ENCODE measurements at regions not wholly inside any gene's neighbourhood (a gene's known extent, or its start where the extent isn't known, plus 50 kb on each side); places are given as distances from the start of the nearest gene placed in this dataset.
"Not testable (repeated sequence)": the region's sequence is repeated elsewhere in the genome, so short reads cannot be mapped to it uniquely, and the experiment has no call there.

GRCh38 chr4:111957997-111958396 is 187.3 kb upstream of the FAM241A start:
- no peak for DNase-seq (ENCODE audit: low read depth)

GRCh38 chr4:111959222-111959621 is 186.0 kb upstream of the FAM241A start:
- DNase-seq (ENCODE audit: low read depth), result no peak

- DNase-seq (ENCODE audit: low read depth), result no peak
These were observed 185.0 kb upstream of the FAM241A start for GRCh38 chr4:111960241-111960667.

GRCh38 chr4:111961026-111961425 is 184.2 kb upstream of the FAM241A start:
- DNase-seq (ENCODE audit: low read depth), result not testable (repeated sequence)

GRCh38 chr4:111961809-111962208 is 183.4 kb upstream of the FAM241A start:
- DNase-seq (ENCODE audit: low read depth), result no peak

GRCh38 chr4:111963158-111963700 is 182.0 kb upstream of the FAM241A start:
- no peak for DNase-seq (ENCODE audit: low read depth)

- DNase-seq (ENCODE audit: low read depth), result no peak
These were observed 167.8 kb upstream of the FAM241A start for GRCh38 chr4:111977419-111977965.

- DNase-seq (ENCODE audit: low read depth), result no peak
These were observed 165.3 kb upstream of the FAM241A start for GRCh38 chr4:111979921-111980320.

GRCh38 chr4:111982089-111982488 is 163.2 kb upstream of the FAM241A start:
- no peak for DNase-seq (ENCODE audit: low read depth)

GRCh38 chr4:111984169-111984819 is 161.0 kb upstream of the FAM241A start:
- DNase-seq (ENCODE audit: low read depth), result no peak

GRCh38 chr4:111985426-111985825 is 159.8 kb upstream of the FAM241A start:
- DNase-seq (ENCODE audit: low read depth), result no peak

- no peak for DNase-seq (ENCODE audit: low read depth)
These were observed 159.2 kb upstream of the FAM241A start for GRCh38 chr4:111986095-111986494.

- DNase-seq (ENCODE audit: low read depth), result no peak
These were observed 156.7 kb upstream of the FAM241A start for GRCh38 chr4:111988514-111988913.

- no peak for DNase-seq (ENCODE audit: low read depth)
These were observed 155.4 kb upstream of the FAM241A start for GRCh38 chr4:111989817-111990216.

- DNase-seq (ENCODE audit: low read depth), result no peak
These were observed 154.1 kb upstream of the FAM241A start for GRCh38 chr4:111991163-111991562.

GRCh38 chr4:111991797-111992196 is 153.5 kb upstream of the FAM241A start:
- DNase-seq (ENCODE audit: low read depth), result no peak

- no peak for DNase-seq (ENCODE audit: low read depth)
These were observed 152.7 kb upstream of the FAM241A start for GRCh38 chr4:111992351-111993168.

GRCh38 chr4:111994392-111994791 is 150.9 kb upstream of the FAM241A start:
- DNase-seq (ENCODE audit: low read depth), result no peak

- DNase-seq (ENCODE audit: low read depth), result no peak
These were observed 147.5 kb upstream of the FAM241A start for GRCh38 chr4:111997785-111998184.

- DNase-seq (ENCODE audit: low read depth), result no peak
These were observed 145.5 kb upstream of the FAM241A start for GRCh38 chr4:111999801-112000200.

GRCh38 chr4:112001041-112001440 is 144.2 kb upstream of the FAM241A start:
- DNase-seq (ENCODE audit: low read depth), result no peak

- no peak for DNase-seq (ENCODE audit: low read depth)
These were observed 143.0 kb upstream of the FAM241A start for GRCh38 chr4:112002248-112002661.
